Liver (tissue), 8 donors: ENCODE measurements at regions not wholly inside any gene's neighbourhood (a gene's known extent, or its start where the extent isn't known, plus 50 kb on each side); places are given as distances from the start of the nearest gene placed in this dataset.

Experiments
- DNase-seq: peaks from one replicate; pipeline ENCODE4 v3.0.0-alpha.2; 2017; ENCODE audit warnings: low spot score
- H3K27ac ChIP-seq, 2 donors: one replicate each; pipeline ENCODE4 v1.7.0; 2013; ENCODE audit warnings: inconsistent platforms in 2 of 2, low read length in 2 of 2, control low read depth in 1 of 2, low read depth in 1 of 2, mild to moderate bottlenecking in 1 of 2
- H3K27me3 ChIP-seq, 4 donors: one replicate each; pipeline versions ENCODE4 v1.6.1 to v1.7.0; 2013; ENCODE audit warnings: low read length in 3 of 4, inconsistent platforms in 1 of 4, mild to moderate bottlenecking in 1 of 4, moderate library complexity in 1 of 4; ENCODE audit not compliant: control insufficient read depth in 4 of 4, insufficient read depth in 4 of 4
- H3K36me3 ChIP-seq, 4 donors: one replicate each; pipeline versions ENCODE4 v1.6.1 to v1.7.0; 2013; ENCODE audit warnings: low read length in 3 of 4, mild to moderate bottlenecking in 3 of 4, low read depth in 1 of 4, moderate library complexity in 1 of 4; ENCODE audit not compliant: control insufficient read depth in 4 of 4, insufficient read depth in 3 of 4
- H3K4me1 ChIP-seq, 4 donors: one replicate each; pipeline versions ENCODE4 v1.6.1 to v1.7.0; 2013; ENCODE audit warnings: low read length in 3 of 4, mild to moderate bottlenecking in 3 of 4, moderate library complexity in 1 of 4; ENCODE audit not compliant: control insufficient read depth in 4 of 4, insufficient read depth in 4 of 4
- H3K4me3 ChIP-seq, 3 donors: one replicate each; pipeline versions ENCODE4 v1.6.1 to v1.7.0; 2013; ENCODE audit warnings: low read length in 3 of 3, control low read depth in 1 of 3, low read depth in 1 of 3, mild to moderate bottlenecking in 1 of 3
- H3K9ac ChIP-seq, 2 donors: one replicate each; pipeline ENCODE4 v1.7.0; 2013; ENCODE audit warnings: low read length in 2 of 2, mild to moderate bottlenecking in 2 of 2, moderate library complexity in 2 of 2, control low read depth in 1 of 2, low read depth in 1 of 2
- H3K9me3 ChIP-seq, 4 donors: one replicate each; pipeline versions ENCODE4 v1.6.1 to v1.7.0; 2013; ENCODE audit warnings: low read length in 3 of 4; ENCODE audit not compliant: control insufficient read depth in 4 of 4
- FOXA1 ChIP-seq: IDR thresholded peaks from 2 replicates; pipeline ENCODE4 v1.6.1; 2016; ENCODE audit warnings: antibody characterized with exemption
- FOXA2 ChIP-seq: IDR thresholded peaks from 2 replicates; pipeline ENCODE4 v1.6.1; 2016; ENCODE audit warnings: antibody characterized with exemption
- HNF4G ChIP-seq: IDR thresholded peaks from 2 replicates; pipeline ENCODE4 v1.6.1; 2016; ENCODE audit warnings: antibody characterized with exemption
- JUND ChIP-seq, 2 donors: IDR thresholded peaks; 2 replicates each; pipeline ENCODE4 v1.6.1; 2016; ENCODE audit warnings: antibody characterized with exemption in 2 of 2
- RAD21 ChIP-seq, 2 donors: IDR thresholded peaks; 2 replicates each; pipeline ENCODE4 v1.6.1; 2016; ENCODE audit warnings: antibody characterized with exemption in 2 of 2, mild to moderate bottlenecking in 2 of 2
- SP1 ChIP-seq: IDR thresholded peaks from 2 replicates; pipeline ENCODE4 v1.6.1; 2018; ENCODE audit warnings: antibody characterized with exemption, mild to moderate bottlenecking
- TAF1 ChIP-seq: conservative IDR thresholded peaks from 2 replicates; pipeline ENCODE4 v1.6.1; 2016; ENCODE audit warnings: antibody characterized with exemption, mild to moderate bottlenecking
- WGBS: extraction: QIAGEN DNeasy Blood & Tissue Kit; methylation state at CpG from one replicate; pipeline ENCODE4 v1.1.7; 2013; 5-methylcytosine and 5-hydroxymethylcytosine counted together
- TF ChIP-seq, protein P1 (sequence below): IDR thresholded peaks from 2 replicates; pipeline ENCODE4 v1.6.1; 2016; ENCODE audit warnings: antibody characterized with exemption, mild to moderate bottlenecking
- TF ChIP-seq, protein P2 (sequence below): fragments of 150-350 bp; IDR thresholded peaks from 2 replicates; pipeline ENCODE4 v1.5.1; 2017; ENCODE audit warnings: improper control_type of control experiment, low read depth, low read length; ENCODE audit not compliant: missing input control
- TF ChIP-seq, protein P3 (sequence below): IDR thresholded peaks from 2 replicates; pipeline ENCODE4 v1.6.1; 2016; ENCODE audit warnings: antibody characterized with exemption
- TF ChIP-seq, protein P4 (sequence below): IDR thresholded peaks from 2 replicates; pipeline ENCODE4 v1.6.1; 2016; ENCODE audit warnings: antibody characterized with exemption
- TF ChIP-seq, protein P5 (sequence below): IDR thresholded peaks from 2 replicates; pipeline ENCODE4 v1.6.1; 2016; ENCODE audit warnings: antibody characterized with exemption
- donor health status: healthy.
- donor health status: healthy.
- donor health status: healthy.
- donor health status: healthy.
- donor health status: healthy.

DNA sequence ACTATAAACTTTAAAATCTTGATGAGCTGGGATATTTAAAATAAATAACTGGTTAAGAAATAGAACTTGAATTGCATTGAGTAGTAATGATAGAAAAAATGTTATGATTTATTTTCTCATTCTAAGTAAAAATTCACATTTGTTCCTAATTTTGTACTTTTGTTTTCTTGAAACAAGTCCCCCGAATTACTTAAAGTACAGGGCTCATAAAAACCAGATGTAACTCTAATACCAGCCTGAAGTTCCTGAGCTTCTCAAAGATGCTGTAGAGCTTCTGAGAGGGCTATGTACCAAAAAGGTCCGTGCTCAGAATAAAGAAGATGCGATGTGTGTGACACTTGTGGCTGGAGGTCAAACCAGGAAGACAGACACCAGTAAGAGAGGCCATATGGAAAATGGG is 116.1 kb upstream of the TACR1 start (continued):
- TF ChIP-seq, protein P1, sequence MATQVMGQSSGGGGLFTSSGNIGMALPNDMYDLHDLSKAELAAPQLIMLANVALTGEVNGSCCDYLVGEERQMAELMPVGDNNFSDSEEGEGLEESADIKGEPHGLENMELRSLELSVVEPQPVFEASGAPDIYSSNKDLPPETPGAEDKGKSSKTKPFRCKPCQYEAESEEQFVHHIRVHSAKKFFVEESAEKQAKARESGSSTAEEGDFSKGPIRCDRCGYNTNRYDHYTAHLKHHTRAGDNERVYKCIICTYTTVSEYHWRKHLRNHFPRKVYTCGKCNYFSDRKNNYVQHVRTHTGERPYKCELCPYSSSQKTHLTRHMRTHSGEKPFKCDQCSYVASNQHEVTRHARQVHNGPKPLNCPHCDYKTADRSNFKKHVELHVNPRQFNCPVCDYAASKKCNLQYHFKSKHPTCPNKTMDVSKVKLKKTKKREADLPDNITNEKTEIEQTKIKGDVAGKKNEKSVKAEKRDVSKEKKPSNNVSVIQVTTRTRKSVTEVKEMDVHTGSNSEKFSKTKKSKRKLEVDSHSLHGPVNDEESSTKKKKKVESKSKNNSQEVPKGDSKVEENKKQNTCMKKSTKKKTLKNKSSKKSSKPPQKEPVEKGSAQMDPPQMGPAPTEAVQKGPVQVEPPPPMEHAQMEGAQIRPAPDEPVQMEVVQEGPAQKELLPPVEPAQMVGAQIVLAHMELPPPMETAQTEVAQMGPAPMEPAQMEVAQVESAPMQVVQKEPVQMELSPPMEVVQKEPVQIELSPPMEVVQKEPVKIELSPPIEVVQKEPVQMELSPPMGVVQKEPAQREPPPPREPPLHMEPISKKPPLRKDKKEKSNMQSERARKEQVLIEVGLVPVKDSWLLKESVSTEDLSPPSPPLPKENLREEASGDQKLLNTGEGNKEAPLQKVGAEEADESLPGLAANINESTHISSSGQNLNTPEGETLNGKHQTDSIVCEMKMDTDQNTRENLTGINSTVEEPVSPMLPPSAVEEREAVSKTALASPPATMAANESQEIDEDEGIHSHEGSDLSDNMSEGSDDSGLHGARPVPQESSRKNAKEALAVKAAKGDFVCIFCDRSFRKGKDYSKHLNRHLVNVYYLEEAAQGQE: no peak
- TF ChIP-seq RAD21 (IDR thresholded peaks at IDR 0.05) (no peak), TAF1 (no peak), FOXA1 (no peak)

DNA sequence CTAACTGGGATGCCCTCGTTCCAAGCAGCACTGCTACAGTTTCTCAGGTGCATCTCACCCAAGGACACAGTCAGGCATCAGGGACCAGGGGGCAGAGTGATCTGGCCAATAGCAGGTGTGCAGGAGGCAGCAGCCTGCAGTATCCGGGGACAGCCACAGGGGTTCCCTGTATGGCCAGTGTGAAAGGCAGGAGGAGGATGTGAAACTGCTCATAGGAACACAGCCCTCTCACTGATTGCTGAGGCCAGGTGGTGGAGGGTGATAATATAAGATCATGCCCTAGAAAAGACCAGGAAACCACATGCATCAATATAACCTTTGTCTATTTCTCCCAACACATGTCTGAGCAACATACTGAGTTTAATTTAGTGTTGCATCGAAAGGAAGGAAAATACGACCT is 112.7 kb upstream of the TACR1 start:
- H3K4me3 ChIP-seq: no peak overlapping the region
- peak; percentile 53 for DNase-seq
- no peaks in the 10 kb centered on the region for H3K4me1 ChIP-seq
- H3K27me3 ChIP-seq: no peaks in the 10 kb centered on the region
- H3K9ac ChIP-seq: no peak overlapping the region
- WGBS: 60% methylated on average over 4 of the region's 4 CpGs
- H3K27ac ChIP-seq: no peak overlapping the region
- no peaks in the 10 kb centered on the region for H3K36me3 ChIP-seq
- no peaks in the 10 kb centered on the region for H3K9me3 ChIP-seq
- no peak for TF ChIP-seq TAF1
- TF ChIP-seq RAD21 (IDR thresholded peaks at IDR 0.05): no peak

DNA sequence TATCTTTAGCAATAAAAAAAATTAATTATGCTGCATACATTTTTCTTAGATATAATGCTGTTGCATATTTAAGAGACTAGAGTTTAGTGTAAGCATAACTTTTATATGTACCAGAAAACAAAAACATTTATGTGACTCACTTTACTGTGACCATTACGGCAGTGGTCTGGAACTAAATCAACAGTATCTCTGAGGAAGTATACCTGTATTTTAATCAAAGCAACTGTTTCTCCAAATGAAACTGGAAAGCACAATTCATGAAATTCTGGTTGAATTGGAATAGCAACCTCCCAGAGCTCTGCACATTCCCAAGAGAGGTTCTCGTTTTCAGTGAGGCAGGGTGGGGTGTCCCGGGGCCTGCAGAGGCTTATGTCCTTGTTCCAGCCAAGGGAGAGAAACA is 112.2 kb upstream of the TACR1 start:
- 86% methylated on average over 3 of the region's 3 CpGs for WGBS
- no peak overlapping the region for H3K27ac ChIP-seq
- TF ChIP-seq HNF4G: no peak
- TF ChIP-seq, protein P2, sequence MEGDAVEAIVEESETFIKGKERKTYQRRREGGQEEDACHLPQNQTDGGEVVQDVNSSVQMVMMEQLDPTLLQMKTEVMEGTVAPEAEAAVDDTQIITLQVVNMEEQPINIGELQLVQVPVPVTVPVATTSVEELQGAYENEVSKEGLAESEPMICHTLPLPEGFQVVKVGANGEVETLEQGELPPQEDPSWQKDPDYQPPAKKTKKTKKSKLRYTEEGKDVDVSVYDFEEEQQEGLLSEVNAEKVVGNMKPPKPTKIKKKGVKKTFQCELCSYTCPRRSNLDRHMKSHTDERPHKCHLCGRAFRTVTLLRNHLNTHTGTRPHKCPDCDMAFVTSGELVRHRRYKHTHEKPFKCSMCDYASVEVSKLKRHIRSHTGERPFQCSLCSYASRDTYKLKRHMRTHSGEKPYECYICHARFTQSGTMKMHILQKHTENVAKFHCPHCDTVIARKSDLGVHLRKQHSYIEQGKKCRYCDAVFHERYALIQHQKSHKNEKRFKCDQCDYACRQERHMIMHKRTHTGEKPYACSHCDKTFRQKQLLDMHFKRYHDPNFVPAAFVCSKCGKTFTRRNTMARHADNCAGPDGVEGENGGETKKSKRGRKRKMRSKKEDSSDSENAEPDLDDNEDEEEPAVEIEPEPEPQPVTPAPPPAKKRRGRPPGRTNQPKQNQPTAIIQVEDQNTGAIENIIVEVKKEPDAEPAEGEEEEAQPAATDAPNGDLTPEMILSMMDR: no peak
- TF ChIP-seq FOXA2: no peak
- TF ChIP-seq JUND (IDR thresholded peaks at IDR 0.05): no peak
- TF ChIP-seq SP1: no peak
- TF ChIP-seq, protein P3, sequence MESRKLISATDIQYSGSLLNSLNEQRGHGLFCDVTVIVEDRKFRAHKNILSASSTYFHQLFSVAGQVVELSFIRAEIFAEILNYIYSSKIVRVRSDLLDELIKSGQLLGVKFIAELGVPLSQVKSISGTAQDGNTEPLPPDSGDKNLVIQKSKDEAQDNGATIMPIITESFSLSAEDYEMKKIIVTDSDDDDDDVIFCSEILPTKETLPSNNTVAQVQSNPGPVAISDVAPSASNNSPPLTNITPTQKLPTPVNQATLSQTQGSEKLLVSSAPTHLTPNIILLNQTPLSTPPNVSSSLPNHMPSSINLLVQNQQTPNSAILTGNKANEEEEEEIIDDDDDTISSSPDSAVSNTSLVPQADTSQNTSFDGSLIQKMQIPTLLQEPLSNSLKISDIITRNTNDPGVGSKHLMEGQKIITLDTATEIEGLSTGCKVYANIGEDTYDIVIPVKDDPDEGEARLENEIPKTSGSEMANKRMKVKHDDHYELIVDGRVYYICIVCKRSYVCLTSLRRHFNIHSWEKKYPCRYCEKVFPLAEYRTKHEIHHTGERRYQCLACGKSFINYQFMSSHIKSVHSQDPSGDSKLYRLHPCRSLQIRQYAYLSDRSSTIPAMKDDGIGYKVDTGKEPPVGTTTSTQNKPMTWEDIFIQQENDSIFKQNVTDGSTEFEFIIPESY: no peak
- TF ChIP-seq, protein P4, sequence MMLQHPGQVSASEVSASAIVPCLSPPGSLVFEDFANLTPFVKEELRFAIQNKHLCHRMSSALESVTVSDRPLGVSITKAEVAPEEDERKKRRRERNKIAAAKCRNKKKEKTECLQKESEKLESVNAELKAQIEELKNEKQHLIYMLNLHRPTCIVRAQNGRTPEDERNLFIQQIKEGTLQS: no peak
- TF ChIP-seq, protein P5, sequence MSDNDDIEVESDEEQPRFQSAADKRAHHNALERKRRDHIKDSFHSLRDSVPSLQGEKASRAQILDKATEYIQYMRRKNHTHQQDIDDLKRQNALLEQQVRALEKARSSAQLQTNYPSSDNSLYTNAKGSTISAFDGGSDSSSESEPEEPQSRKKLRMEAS: no peak
- H3K4me3 ChIP-seq: no peak overlapping the region
- no peak for DNase-seq
- no peaks in the 10 kb centered on the region for H3K9me3 ChIP-seq
- no peaks in the 10 kb centered on the region for H3K36me3 ChIP-seq
- H3K27me3 ChIP-seq: no peaks in the 10 kb centered on the region
- no peaks in the 10 kb centered on the region for H3K4me1 ChIP-seq
- no peak overlapping the region for H3K9ac ChIP-seq
